ENCODE measurements at regions not wholly inside any gene's neighbourhood (a gene's known extent, or its start where the extent isn't known, plus 50 kb on each side); places are given as distances from the start of the nearest gene placed in this dataset.
"Not testable (repeated sequence)": the region's sequence is repeated elsewhere in the genome, so short reads cannot be mapped to it uniquely, and the experiment has no call there.

- Histone ChIP-seq H3K4me2 (ENCODE audit: unreplicated experiment) (no peak overlapping the region), H3K79me2 (ENCODE audit: insufficient read depth) (no peaks in the 10 kb centered on the region), H3K9ac (no peak overlapping the region), H3K4me3 (no peak overlapping the region), H3K27me3 (replicated peaks; ENCODE audit: insufficient read depth) (no peaks in the 10 kb centered on the region), H3K27ac (no peak overlapping the region), H4K20me1 (ENCODE audit: insufficient read depth) (no peaks in the 10 kb centered on the region), H3K36me3 (ENCODE audit: low read depth) (no peaks in the 10 kb centered on the region), H3K4me1 (ENCODE audit: insufficient read depth) (no peaks in the 10 kb centered on the region), H3F3A (ENCODE audit: insufficient read depth) (no peaks in the 10 kb centered on the region), H3K9me3 (ENCODE audit: low read depth) (no peaks in the 10 kb centered on the region), H3K9me2 (ENCODE audit: insufficient read depth) (no peaks in the 10 kb centered on the region; the same call in 1 of the 2 replicates), H2AFZ (no peak overlapping the region)
- 79 to 81% methylated on average over 6 of the region's 6 CpGs for WGBS, 2 experiments (ENCODE audit: low coverage in 1 of 2, low lambda C conversion rate in 2 of 2, missing lambda C conversion rate in 2 of 2)
- in situ Hi-C loops (cut with MboI): no loop called here
- no peak for DNase-seq
- no peak for TF ChIP-seq EZH2 (IDR thresholded peaks at IDR 0.05; ENCODE audit: insufficient read depth, poor library complexity, severe bottlenecking)
- no peak for TF ChIP-seq EZH2phosphoT487 (IDR thresholded peaks at IDR 0.05; ENCODE audit: insufficient read depth, low read depth)
Measured at GRCh38 chr21:35517865-35518264, 468.8 kb upstream of the RUNX1 start.

DNA sequence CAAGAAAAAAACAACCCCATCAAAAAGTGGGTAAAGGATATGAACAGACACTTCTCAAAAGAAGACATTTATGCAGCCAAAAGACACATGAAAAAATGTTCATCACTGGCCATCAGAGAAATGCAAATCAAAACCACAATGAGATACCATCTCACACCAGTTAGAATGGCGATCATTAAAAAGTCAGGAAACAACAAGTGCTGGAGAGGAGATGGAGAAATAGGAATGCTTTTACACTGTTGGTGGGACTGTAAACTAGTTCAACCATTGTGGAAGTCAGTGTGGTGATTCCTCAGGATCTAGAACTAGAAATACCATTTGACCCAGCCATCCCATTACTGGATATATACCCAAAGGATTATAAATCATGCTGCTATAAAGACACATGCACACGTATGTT lies 467.2 kb upstream of the RUNX1 start:
- H3K27me3 ChIP-seq (replicated peaks; ENCODE audit: insufficient read depth); H3K4me2 ChIP-seq (ENCODE audit: unreplicated experiment); H3K79me2 ChIP-seq (ENCODE audit: insufficient read depth); H3K27ac ChIP-seq; H2AFZ ChIP-seq; DNase-seq; H3K9ac ChIP-seq; H3K36me3 ChIP-seq (ENCODE audit: low read depth); H3K4me3 ChIP-seq; H3K9me2 ChIP-seq (ENCODE audit: insufficient read depth); H4K20me1 ChIP-seq (ENCODE audit: insufficient read depth); in situ Hi-C loops (cut with MboI); H3K9me3 ChIP-seq (ENCODE audit: low read depth): not testable (repeated sequence)
- Histone ChIP-seq H3F3A (ENCODE audit: insufficient read depth) (peaks cover 12% of the 10 kb centered on the region), H3K4me1 (ENCODE audit: insufficient read depth) (peaks cover 13% of the 10 kb centered on the region)
- WGBS, 2 experiments (ENCODE audit: low coverage in 1 of 2, low lambda C conversion rate in 2 of 2, missing lambda C conversion rate in 2 of 2): 100% methylated on average over 2 of the region's 2 CpGs

GRCh38 chr21:35512346-35512745 lies 463.2 kb upstream of the RUNX1 start:
- peak; percentile 56 for DNase-seq
- no peak overlapping the region for H3K4me3 ChIP-seq
- no peaks in the 10 kb centered on the region for H3K27me3 ChIP-seq (replicated peaks; ENCODE audit: insufficient read depth)
- no peaks in the 10 kb centered on the region for H4K20me1 ChIP-seq (ENCODE audit: insufficient read depth)
- TF ChIP-seq EZH2phosphoT487 (IDR thresholded peaks at IDR 0.05; ENCODE audit: insufficient read depth, low read depth) (no peak), EZH2 (IDR thresholded peaks at IDR 0.05; ENCODE audit: insufficient read depth, poor library complexity, severe bottlenecking) (no peak)
- no peaks in the 10 kb centered on the region for H3K9me3 ChIP-seq (ENCODE audit: low read depth)
- peaks cover 36% of the 10 kb centered on the region for H3K4me1 ChIP-seq (ENCODE audit: insufficient read depth)
- 92 to 100% methylated on average over 1 of the region's 1 CpG for WGBS, 2 experiments (ENCODE audit: low coverage in 1 of 2, low lambda C conversion rate in 2 of 2, missing lambda C conversion rate in 2 of 2)
- no peak overlapping the region for H3K4me2 ChIP-seq (ENCODE audit: unreplicated experiment)
- H3K9me2 ChIP-seq (ENCODE audit: insufficient read depth): no peaks in the 10 kb centered on the region; the same call in 1 of the 2 replicates
- H3K9ac ChIP-seq: no peak overlapping the region; the same call in 1 of the 2 replicates
- H3K79me2 ChIP-seq (ENCODE audit: insufficient read depth): no peaks in the 10 kb centered on the region
- no peaks in the 10 kb centered on the region for H3K36me3 ChIP-seq (ENCODE audit: low read depth)
- peak overlapping the region; percentile 85 for H3K27ac ChIP-seq
- peaks cover 12% of the 10 kb centered on the region for H3F3A ChIP-seq (ENCODE audit: insufficient read depth)
- in situ Hi-C loops (cut with MboI): no loop called here
- no peak overlapping the region for H2AFZ ChIP-seq

DNA sequence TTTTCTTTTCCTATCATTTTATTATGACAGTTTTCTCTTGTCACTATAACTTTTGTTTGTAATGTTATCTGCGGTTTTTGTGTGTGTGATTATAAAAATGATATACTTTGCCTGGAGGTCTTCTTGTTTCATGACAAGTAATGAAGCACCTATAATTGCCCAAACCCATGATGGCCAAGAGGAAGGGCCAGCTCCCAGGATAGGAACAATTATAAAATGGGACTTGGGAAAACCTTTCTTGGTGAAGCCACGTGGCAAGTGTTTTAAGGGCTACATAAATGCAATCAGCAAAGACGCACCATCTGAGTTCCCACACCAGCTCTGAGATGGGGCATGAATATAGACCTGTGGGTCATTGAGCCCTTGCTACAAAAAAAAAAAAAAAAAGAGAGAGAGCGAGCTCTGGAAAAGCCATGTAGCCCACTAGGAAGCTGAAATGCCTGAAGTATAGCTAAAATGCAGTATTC lies 462.6 kb upstream of the RUNX1 start:
- H4K20me1 ChIP-seq (ENCODE audit: insufficient read depth): no peaks in the 10 kb centered on the region
- in situ Hi-C loops (cut with MboI): no loop called here
- peak overlapping the region; percentile 13; the same call in 1 of the 2 replicates for H3K4me3 ChIP-seq
- H3K79me2 ChIP-seq (ENCODE audit: insufficient read depth): no peaks in the 10 kb centered on the region
- peak overlapping the region; percentile 57 for H3K9ac ChIP-seq
- H3F3A ChIP-seq (ENCODE audit: insufficient read depth): peaks cover 12% of the 10 kb centered on the region
- H3K9me2 ChIP-seq (ENCODE audit: insufficient read depth): no peaks in the 10 kb centered on the region; the same call in 1 of the 2 replicates
- WGBS, 2 experiments (ENCODE audit: low coverage in 1 of 2, low lambda C conversion rate in 2 of 2, missing lambda C conversion rate in 2 of 2): 51 to 59% methylated on average over 4 of the region's 4 CpGs
- no peak for TF ChIP-seq EZH2 (IDR thresholded peaks at IDR 0.05; ENCODE audit: insufficient read depth, poor library complexity, severe bottlenecking)
- TF ChIP-seq EZH2phosphoT487 (IDR thresholded peaks at IDR 0.05; ENCODE audit: insufficient read depth, low read depth): no peak
- peak overlapping the region; percentile 85 for H3K27ac ChIP-seq
- H3K27me3 ChIP-seq (replicated peaks; ENCODE audit: insufficient read depth): no peaks in the 10 kb centered on the region
- peak overlapping the region; percentile 19; the same call in 1 of the 2 replicates for H2AFZ ChIP-seq
- DNase-seq: peak; percentile 69
- no peaks in the 10 kb centered on the region for H3K9me3 ChIP-seq (ENCODE audit: low read depth)
- no peaks in the 10 kb centered on the region for H3K36me3 ChIP-seq (ENCODE audit: low read depth)
- peaks cover 36% of the 10 kb centered on the region for H3K4me1 ChIP-seq (ENCODE audit: insufficient read depth)
- peak overlapping the region; percentile 73 for H3K4me2 ChIP-seq (ENCODE audit: unreplicated experiment)
